TTC549 (cell line): ENCODE measurements at regions not wholly inside any gene's neighbourhood (a gene's known extent, or its start where the extent isn't known, plus 50 kb on each side); places are given as distances from the start of the nearest gene placed in this dataset.
A peak's percentile ranks its signal among the peaks of the same experiment; 100 is the strongest.
"Not testable (repeated sequence)": the region's sequence is repeated elsewhere in the genome, so short reads cannot be mapped to it uniquely, and the experiment has no call there.

Source experiments
- FAIRE-seq: peaks from 2 replicates; lab custom pipeline; 2012; peaks lifted over from hg19 to GRCh38; lab: Jason Lieb, UNC

DNA sequence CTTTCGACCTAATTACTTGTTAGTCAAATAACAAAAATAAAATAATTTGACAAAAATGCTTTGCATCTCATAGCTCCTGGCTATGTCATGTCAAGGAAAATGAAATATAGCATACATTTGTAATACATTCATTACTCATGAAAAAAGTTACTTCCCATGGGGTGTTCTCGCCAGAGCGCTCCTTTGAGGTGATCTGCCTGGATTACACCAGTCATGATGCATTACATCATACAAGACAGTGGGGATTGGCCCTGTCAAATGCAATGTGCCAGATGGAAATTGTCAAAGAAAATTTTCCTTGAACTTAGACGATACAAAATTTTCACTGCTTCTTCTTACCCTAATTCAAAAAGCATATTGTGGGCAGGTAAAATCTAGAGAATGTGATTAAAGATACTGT lies 215.6 kb upstream of the B3GALT2 start:
- FAIRE-seq: no peak

DNA sequence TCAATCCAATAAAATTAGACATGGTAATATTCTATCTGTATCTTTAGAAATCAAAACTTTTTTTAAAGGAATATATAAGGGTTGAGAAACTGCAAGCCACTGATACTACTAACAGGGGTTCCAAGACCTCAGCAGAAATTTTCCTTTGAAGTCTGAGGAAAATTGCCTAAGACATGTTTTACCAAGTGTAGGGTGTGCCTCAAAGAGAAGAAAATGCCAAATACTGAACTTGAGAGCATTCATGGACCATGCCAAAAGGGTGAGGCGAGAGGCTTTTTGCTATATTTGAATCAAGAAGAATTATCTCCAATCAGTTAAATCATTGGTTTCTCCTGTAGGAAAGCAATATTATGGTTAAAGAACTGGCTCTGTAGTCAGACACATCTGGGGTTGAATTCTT lies 207.9 kb upstream of the B3GALT2 start:
- FAIRE-seq: no peak

DNA sequence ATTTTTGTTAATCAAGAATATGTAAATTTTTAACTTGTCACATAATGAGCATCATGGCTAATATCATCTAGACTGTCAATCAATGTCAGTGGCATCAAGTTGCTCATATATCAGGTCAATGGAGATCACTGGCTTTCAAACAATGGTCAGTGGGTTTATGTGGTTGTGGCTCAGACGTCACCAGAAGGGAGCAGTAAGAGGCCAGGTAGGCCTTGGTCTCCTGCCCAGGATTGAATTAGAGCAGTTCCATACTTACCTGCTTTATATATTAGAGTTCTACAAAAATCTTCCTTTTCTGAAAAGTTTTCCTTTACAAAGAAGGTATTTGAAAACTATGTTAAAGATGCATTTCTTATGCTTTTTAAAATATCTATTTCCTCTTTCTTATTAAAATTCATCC lies 206.3 kb upstream of the B3GALT2 start:
- FAIRE-seq: no peak

DNA sequence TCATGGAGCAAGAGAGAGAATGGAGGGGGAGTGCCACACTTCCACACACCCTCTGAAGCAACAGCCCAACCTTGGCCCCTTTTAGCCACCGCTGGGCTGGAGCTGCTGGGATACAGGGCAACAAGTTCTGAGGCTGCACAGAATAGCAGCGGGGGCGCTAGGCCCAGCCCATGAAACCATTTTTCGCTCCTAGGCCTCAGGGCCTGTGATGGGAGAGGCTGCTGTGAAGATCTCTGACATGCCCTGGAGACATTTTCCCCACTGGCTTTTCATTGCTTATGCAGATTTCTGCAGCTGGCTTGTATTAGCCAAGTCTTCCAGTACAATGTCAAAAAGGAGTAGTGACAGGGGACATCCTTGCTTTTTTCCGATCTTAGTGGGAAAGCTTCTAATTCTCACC lies 202.3 kb upstream of the B3GALT2 start:
- no peak for FAIRE-seq

DNA sequence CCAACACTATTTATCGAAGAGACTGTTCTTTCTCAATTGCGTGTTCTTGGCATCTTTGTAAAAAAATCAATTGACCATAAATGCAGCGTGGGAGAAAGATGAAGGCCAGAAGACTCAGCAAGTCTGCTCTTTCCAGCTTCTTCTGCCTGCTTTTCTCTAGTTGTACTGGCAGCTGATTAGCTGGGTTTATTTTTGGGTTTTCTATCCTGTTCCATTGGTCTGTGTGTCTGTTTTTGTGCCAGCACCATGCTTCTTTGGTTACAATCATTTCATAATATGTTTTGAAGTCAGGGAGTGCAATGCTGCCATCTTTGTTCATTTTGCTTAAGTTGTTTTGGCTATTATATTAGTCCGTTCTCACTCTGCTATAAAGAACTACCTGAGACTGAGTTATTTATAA lies 201.8 kb upstream of the B3GALT2 start:
- no peak for FAIRE-seq

DNA sequence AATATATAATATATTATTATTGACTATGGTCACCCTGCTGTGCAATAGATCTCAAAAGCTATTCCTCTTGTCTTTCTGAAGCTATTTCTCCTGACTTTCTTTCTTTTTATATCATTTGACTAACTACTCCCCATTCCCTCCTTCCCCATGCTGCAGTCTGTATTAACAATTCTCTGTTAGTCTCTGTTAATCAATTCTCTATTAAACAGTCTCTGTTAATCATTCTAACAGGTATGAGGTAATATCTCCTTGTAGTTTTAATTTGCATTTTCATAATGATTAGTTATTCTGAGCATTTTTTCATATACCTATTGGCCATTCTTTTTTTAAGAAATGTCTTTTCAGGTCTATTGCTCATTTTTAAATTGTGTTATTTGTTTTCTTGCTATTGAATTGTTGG lies 201.0 kb upstream of the B3GALT2 start:
- peak; percentile 17 for FAIRE-seq

DNA sequence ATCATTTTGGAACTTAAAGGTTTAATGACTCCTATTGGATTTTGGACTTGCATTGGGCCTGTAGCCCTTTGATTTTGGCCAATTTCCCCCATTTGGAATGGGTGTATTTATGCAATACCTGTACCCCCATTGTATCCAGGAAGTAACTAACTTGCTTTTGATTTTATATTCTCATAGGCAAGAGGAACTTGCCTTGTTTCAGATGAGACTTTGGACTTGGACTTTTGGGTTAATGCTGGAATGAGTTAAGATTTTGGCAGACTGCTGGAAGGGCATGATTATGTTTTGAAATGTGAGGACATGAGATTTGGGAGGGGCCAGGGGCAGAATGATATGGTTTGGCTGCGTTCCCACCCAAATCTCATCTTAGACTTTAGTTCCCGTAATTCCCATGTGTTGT lies 192.0 kb upstream of the B3GALT2 start:
- not testable (repeated sequence) for FAIRE-seq

DNA sequence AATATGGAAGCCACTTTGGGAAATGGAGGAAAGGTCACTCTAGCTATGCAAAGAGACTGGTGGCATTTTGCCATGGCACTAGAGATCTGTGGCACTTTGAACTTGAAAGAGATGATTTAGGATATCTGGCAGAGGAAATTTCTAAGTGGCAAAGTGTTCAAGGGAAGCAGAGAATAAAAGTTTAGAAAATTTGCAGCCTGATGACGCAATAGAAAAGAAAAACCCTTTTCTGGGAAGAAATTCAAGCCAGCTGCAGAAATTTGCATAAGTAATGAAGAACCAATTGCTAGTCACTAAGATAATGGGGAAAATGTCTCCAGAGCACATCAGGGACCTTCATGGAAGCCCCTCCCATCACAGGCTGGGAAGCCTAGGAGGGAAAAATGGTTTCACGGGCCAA lies 191.1 kb upstream of the B3GALT2 start:
- FAIRE-seq: no peak

DNA sequence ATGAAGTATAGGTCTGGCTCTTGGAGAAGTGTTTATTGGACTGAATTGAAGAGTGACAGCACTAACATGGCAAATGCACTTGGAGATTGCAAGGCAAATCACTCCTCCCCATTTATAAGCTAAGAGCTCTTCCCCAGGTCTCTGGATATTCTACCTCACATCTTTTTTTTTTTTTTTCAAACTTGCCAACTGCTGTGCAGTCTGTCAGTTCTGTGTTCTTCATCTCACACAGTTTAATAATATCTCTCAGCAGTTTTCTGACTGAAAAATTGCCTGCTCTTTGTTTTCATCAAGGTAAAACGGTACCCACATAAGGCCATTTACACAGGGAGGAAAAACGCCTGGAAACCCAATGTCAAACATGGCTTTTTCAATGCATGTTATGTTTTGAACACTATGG lies 186.1 kb upstream of the B3GALT2 start:
- FAIRE-seq: no peak

DNA sequence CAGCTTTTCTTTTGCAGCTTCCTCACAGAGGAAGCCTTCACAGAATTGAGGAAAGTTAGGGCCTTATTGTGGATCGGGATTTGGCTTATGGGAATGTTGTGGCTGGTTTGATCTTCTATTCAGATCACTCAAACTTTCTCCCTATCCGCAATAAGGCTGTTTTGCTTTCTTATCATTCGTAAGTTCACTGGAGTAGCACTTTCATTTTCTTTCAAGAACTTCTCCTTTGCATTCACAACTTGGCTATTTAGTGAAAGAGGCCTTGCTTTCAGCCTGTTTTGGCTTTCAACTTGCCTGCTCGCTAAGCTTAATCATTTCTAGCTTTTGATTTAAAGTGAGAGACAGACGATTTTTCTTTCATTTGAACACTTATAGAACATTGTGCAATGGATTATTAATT lies 181.9 kb upstream of the B3GALT2 start:
- no peak for FAIRE-seq

DNA sequence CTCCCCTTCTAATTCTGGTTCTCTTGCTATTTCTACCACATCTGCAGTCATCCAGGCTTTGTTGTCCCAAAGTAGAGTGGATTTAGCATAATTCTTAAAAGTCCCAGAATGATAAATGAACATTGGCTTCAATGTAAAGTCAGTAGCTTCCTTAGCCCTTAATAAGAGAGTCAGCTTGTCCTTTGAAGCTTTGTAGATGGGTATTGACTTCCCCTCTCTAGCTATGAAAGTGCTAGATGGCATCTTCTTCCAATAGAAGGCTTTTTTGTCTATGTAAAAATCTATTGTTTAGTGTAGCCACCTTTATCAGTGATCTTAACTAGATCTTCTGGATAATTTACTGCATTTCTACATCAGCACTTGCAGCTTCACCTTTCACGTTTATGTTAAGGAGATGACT lies 181.4 kb upstream of the B3GALT2 start:
- FAIRE-seq: no peak

DNA sequence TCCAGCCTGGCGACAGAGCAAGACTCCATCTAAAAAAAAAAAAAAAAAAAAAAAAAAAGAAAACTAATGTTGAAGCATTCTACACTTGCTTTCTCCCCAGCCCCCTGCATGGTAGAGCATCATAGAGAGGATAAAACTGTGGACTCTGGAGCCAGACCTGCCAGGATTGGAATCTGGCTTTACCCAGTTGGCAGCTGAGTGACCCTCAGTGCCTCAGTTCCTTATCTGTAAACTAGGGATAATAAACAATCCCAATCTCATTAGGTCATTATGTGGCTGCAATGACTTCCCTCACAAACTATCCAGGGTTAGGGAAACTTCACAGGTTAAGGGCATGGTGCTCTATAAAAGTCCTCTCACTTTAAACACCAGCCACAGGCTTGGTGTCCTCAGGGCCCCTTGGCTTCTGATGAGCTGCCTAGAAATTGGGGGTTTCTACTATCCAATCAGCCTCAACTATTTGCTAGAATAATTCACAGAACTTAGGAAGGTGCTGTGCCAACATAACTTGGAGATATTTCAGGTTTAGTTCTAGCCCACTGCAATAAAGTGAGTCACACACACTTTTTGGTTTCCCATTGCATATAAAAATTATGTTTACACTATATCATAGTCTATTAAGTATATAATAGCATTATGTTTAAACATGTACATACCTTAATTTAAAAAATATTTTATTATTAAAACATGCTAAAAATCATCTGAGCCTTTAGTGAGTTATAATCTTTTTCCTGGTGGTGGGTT lies 180.5 kb upstream of the B3GALT2 start:
- FAIRE-seq: no peak

DNA sequence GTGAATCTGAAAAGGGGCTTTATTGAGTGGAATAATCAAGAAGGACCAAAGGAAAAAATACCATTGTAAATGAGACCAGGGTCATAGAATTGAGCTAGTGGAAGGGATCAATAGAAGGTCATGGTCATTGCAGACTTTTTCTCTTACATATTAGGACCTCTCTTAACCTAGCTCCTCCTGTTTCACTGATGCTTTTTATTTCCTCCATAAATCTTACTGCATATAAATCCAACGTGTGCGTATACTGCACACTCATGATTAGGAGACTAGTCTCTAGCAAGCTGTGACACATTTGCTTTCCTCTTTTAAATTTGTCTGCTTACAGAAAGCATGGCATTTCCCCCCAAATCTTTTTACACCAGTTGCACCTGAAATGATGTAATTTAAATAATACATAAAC lies 179.6 kb upstream of the B3GALT2 start:
- FAIRE-seq: no peak

DNA sequence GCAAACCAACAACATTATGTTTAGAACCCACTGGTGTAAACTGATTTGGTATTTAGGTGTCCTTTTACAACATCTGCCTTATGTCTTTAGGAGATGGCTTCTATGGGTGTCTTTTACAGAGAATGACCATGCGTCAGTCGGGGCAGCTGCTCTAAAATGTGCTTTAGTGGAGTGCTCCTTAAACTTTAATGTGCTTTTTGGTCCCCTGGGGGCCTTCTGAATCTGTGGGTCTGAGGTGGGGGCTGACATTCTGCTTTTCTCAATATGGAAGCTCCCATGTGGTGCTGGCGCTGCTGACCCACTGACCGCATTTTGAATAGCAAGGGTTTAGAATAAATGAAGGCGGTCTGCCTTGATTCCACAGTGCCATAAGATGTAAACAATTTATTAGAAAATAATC lies 173.2 kb upstream of the B3GALT2 start:
- FAIRE-seq: no peak

DNA sequence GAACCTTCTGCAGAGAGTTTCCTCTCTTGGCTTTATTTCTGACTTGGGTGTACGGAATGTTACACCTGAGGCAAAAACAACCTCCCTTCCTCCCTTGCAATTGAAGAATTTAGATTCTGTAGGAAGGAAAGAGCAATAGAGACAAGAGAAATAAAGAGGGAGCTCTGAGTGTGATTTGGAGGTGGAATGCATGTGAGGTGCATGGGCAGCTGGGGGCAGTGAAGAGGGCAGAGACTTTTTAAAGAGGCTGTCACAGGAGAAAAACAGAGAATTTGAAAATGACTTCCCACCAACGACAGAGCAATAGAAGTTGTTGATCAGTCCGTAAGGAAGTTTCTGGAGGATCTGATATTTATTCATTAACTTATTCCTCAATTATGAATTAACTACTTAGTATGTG lies 172.0 kb upstream of the B3GALT2 start:
- no peak for FAIRE-seq

DNA sequence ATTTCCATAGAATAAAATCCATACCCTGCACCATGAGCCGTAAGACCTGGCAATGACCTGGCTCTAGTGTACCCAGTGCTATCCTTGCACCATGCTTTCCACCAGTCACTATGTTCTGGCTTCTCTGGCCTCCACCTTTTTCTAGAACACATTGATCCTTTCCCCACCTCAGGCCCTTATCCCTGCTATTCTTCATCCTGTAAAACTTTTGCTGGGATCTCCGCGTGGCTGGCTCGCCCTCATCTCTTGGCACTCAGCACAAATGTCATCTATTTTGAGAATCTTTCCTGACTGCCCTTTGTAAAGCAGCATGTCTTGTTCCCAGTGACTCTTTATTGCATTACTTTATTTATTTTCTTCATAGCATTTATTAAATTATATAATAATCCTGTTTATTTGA lies 169.8 kb upstream of the B3GALT2 start:
- FAIRE-seq: no peak

DNA sequence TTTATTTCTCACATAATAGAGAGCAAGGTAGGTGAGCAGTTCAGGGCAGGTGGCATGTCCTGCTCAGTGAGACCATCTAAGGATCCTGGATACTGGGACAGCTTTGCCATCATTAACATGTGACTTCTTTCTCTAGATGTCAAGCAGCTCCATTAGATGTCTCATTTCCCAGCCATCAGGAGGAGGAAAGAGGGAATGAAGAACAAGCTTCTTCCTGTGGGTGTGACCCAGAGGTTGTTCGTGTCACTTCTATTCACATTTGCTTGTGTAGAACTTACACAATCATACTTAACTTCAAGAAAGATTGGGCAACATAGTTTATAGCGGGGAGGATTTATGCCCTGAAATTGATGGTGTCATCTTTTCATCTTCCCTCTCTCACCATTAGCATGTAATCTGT lies 169.2 kb upstream of the B3GALT2 start:
- FAIRE-seq: no peak

DNA sequence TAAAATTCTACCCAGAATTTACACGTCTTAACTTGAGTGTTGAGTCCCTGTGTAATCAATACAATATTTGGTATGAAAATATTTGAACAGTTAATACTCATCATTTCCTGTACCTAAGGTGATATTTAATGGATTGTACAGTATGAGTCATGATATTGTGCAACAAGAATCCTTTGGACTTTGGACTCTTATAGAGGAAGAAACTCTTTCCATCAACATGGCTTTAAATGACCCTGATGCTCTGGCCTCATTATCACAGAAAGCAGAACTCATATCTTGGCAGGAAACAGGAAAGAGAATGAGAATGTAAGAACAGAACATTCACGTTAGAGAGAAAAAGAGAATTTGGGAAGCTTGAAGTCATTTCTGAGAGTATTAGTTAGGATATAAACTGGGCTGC lies 168.8 kb upstream of the B3GALT2 start:
- no peak for FAIRE-seq

DNA sequence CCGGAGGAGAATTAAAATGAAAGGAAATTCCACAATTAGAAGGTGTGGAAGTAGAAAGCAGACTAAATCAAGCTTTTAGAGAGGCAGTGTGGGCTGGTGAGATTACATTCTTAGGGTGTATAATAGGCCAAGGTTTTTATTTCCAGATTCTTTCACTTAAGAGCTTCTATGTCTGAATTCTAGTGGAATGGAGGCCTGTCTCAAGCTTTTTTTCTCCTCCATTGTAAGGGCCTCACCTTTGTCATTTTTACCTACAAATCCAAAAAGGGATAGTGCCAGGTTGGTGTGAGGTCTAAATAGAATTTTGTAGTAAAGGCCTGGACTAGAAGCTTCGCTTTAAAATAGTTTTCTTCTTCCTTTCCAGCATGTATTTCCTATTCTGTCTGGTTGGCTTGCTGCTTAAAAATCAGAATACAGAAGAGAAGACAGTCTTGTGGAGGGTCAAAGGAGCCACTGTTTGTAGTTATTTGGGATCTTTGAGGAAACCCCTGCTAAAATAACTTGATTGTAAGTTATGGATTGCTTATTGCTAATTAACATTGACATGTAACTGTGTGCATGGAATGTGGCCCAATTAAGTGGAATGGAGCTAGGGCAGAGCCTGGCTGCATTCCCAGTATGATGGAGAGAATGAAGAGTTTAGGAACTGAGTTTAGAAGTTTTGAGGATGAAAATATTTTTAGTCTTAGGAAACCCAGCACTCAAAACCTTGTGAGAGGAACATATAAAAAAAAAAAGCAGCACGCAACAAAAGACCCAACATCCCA lies 162.5 kb upstream of the B3GALT2 start:
- FAIRE-seq: no peak

DNA sequence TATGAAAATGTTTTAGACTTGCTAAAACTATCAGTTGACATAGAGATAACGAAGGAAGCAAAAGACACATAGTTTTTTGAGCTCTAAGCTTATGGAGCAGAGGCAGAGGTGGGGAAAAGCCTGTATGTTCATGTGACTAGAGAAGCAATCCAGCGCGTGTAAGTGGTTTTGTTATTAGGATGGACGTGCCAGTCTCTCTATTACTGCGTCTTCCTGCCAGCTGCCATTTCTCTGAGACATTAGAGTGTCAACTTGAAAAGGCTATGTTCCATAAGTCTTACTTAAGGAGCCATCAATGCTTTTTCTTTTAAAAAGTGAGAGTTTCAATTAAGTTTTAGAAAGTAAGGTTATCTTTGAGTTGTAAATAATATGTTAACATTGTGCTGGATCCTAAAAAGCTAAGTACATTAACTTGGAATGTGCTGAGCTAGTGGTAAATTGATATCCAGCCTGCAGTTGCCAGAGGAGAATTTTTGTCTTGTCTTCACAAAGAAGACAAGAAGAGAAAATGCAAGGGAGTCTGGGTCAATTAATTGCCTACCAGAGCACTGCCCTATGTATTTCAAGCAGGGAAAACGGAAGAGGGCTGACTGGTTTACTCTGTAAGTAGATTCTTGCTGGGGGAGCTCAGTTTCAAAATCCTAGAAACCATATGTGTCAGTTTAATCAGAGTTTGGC lies 161.8 kb upstream of the B3GALT2 start:
- no peak for FAIRE-seq

DNA sequence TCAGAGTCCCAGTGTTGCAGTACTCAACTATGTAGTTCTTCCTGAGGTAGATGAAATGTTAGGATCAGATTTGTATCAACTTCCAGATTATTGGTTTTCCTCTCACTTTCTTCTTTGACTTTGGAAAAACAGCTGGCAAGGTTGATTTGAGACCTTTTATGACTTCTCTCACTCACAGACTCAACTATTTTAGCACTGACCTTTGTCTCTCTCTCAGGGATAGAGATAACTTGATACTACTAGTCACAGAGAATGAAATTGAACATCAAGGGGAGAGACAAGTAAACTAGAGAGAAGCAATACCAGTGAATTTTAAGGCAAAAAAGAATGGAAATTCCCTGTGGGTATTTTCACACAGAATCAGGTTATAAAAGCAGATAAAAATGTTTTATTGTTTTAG lies 159.7 kb upstream of the B3GALT2 start:
- FAIRE-seq: no peak

DNA sequence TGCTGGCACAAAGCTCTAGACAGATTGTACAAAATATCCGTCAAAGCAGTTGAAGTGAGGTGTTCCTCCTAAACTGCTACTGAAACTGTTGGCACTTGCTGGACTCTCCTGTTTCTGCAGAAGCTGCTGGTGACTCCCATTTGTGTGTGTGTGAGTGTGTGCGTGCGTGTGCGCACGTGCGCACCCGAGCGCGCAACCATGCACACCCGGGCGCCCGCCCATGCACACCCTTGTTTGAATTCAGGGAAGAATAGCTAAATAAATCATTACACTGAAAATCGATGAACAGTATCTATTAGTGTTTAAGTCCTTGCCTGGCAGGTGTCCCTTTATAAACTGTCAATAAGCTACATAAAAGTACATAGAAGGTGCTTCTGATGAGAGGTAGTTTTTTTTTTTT lies 156.4 kb upstream of the B3GALT2 start:
- no peak for FAIRE-seq

DNA sequence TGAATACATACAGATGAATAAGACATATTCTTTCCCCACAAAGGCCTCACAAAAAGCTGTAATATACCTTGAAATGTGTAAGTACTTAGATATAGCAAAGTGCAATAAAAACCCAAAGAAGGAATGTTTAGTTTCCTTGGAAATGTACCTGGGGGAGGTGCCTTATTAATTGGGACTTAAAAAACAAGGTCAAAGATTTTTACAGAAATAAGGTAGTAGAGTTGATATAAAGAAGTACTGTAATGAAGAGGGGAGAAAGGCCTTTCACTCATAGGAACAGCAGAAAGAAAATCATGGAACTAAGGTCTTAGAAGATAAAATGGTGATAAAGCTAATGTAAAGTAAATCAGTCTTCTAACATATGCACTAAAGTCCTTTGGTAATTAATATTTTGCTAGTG lies 153.9 kb upstream of the B3GALT2 start:
- FAIRE-seq: no peak

DNA sequence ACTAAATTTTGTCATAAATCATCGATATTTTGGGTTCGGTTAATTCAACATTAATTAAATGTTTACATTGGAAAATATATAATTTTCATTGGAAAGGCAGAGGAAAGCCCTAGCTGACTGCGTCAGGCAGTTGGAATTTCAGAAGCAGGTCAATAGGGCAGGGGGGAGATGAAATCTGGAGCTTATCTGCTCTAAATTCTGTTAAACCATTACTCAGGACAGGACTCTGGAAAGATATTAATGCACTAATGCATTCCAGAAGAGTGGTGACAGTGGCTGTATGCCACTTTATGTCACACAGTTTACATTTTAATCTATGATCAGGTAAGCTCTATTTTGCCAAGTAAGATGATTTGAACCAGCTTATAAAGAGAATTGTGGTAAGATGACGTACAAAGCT lies 153.0 kb upstream of the B3GALT2 start:
- no peak for FAIRE-seq
